NT2/D1 (cell line): ENCODE measurements at regions not wholly inside any gene's neighbourhood (a gene's known extent, or its start where the extent isn't known, plus 50 kb on each side); places are given as distances from the start of the nearest gene placed in this dataset.
"Not testable (repeated sequence)": the region's sequence is repeated elsewhere in the genome, so short reads cannot be mapped to it uniquely, and the experiment has no call there.

Experiments
- DNase-seq: peaks from one replicate; pipeline ENCODE4 v3.0.0-alpha.2; 2011; ENCODE audit warnings: low read depth, low spot score
- H3K27me3 ChIP-seq: 2 replicates; pipeline ENCODE4 v1.6.0; 2011; ENCODE audit warnings: mild to moderate bottlenecking; ENCODE audit not compliant: insufficient read length, insufficient read depth
- H3K36me3 ChIP-seq: 2 replicates; pipeline ENCODE4 v1.6.1; 2011; ENCODE audit warnings: mild to moderate bottlenecking, low read length, mixed read lengths; ENCODE audit not compliant: insufficient read depth, insufficient read length
- H3K4me1 ChIP-seq: 2 replicates; pipeline ENCODE4 v1.5.1; 2011; ENCODE audit not compliant: insufficient read depth, insufficient read length
- H3K4me3 ChIP-seq: 2 replicates; pipeline ENCODE4 v1.5.1; 2011; ENCODE audit warnings: low read depth; ENCODE audit not compliant: insufficient read length
- H3K9ac ChIP-seq: 2 replicates; pipeline ENCODE4 v1.6.0; 2011; ENCODE audit warnings: low read depth; ENCODE audit not compliant: insufficient read length
- H3K9me3 ChIP-seq: 2 replicates; pipeline ENCODE4 v1.5.1; 2011; ENCODE audit warnings: mild to moderate bottlenecking, low read length; ENCODE audit not compliant: insufficient read depth
- SUZ12 ChIP-seq: IDR thresholded peaks from 2 replicates; pipeline ENCODE4 v1.6.1; 2011; ENCODE audit not compliant: insufficient read length, insufficient read depth; ENCODE audit errors: extremely low read depth
- YY1 ChIP-seq: IDR thresholded peaks from 2 replicates; pipeline ENCODE4 v1.6.1; 2011; ENCODE audit not compliant: insufficient read length, insufficient read depth
- ZNF274 ChIP-seq: IDR thresholded peaks from 2 replicates; pipeline ENCODE4 v1.6.1; 2011; ENCODE audit warnings: mild to moderate bottlenecking, low read depth, low read length

- DNase-seq = no peak
- Histone ChIP-seq H3K4me1 (peaks cover 2% of the 10 kb centered on the region), H3K4me3 (no peak overlapping the region), H3K9me3 (peaks cover 2% of the 10 kb centered on the region; the same call in 1 of the 2 replicates), H3K36me3 (no peaks in the 10 kb centered on the region), H3K27me3 (no peaks in the 10 kb centered on the region), H3K9ac (no peak overlapping the region)
- TF ChIP-seq SUZ12 (no peak), YY1 (no peak), ZNF274 (no peak)
Observed at GRCh38 chr19:30106417-30107095, 164.5 kb downstream of the URI1 start.

- Histone ChIP-seq H3K4me3 (no peak overlapping the region), H3K27me3 (no peaks in the 10 kb centered on the region), H3K9me3 (no peaks in the 10 kb centered on the region), H3K4me1 (peaks cover 2% of the 10 kb centered on the region), H3K9ac (no peak overlapping the region), H3K36me3 (no peaks in the 10 kb centered on the region)
- TF ChIP-seq YY1 = no peak
- no peak for TF ChIP-seq SUZ12
- TF ChIP-seq ZNF274 = no peak
- no peak for DNase-seq
Observed at GRCh38 chr19:30107251-30107650, 165.2 kb downstream of the URI1 start.

GRCh38 chr19:30109565-30109964 is 167.5 kb downstream of the URI1 start:
- no peak overlapping the region for H3K9ac ChIP-seq
- no peaks in the 10 kb centered on the region for H3K27me3 ChIP-seq
- no peak overlapping the region for H3K4me3 ChIP-seq
- no peak for TF ChIP-seq SUZ12
- no peak for TF ChIP-seq ZNF274
- H3K9me3 ChIP-seq = no peaks in the 10 kb centered on the region
- peaks cover 2% of the 10 kb centered on the region for H3K4me1 ChIP-seq
- no peaks in the 10 kb centered on the region for H3K36me3 ChIP-seq
- no peak for DNase-seq

GRCh38 chr19:30111021-30111855 is 169.2 kb downstream of the URI1 start:
- H3K4me3 ChIP-seq = no peak overlapping the region
- no peaks in the 10 kb centered on the region for H3K36me3 ChIP-seq
- H3K27me3 ChIP-seq = no peaks in the 10 kb centered on the region
- H3K9me3 ChIP-seq = no peaks in the 10 kb centered on the region
- no peak for DNase-seq
- H3K9ac ChIP-seq = no peak overlapping the region
- peaks cover 2% of the 10 kb centered on the region for H3K4me1 ChIP-seq
- TF ChIP-seq SUZ12 (no peak), YY1 (no peak), ZNF274 (no peak)

GRCh38 chr19:30112171-30112570 is 170.1 kb downstream of the URI1 start:
- Histone ChIP-seq H3K27me3 (no peaks in the 10 kb centered on the region), H3K4me1 (peaks cover 2% of the 10 kb centered on the region), H3K36me3 (no peaks in the 10 kb centered on the region), H3K9me3 (no peaks in the 10 kb centered on the region), H3K4me3 (no peak overlapping the region), H3K9ac (no peak overlapping the region)
- DNase-seq = no peak
- no peak for TF ChIP-seq SUZ12
- no peak for TF ChIP-seq ZNF274
- TF ChIP-seq YY1 = no peak

GRCh38 chr19:30112666-30113065 is 170.6 kb downstream of the URI1 start:
- TF ChIP-seq YY1 (no peak), SUZ12 (no peak), ZNF274 (no peak)
- no peaks in the 10 kb centered on the region for H3K27me3 ChIP-seq
- no peaks in the 10 kb centered on the region for H3K36me3 ChIP-seq
- DNase-seq = no peak
- H3K4me3 ChIP-seq = no peak overlapping the region
- no peaks in the 10 kb centered on the region for H3K9me3 ChIP-seq
- H3K9ac ChIP-seq = no peak overlapping the region
- H3K4me1 ChIP-seq = no peaks in the 10 kb centered on the region

GRCh38 chr19:30113186-30113585 is 171.1 kb downstream of the URI1 start:
- Histone ChIP-seq H3K9ac (no peak overlapping the region), H3K9me3 (no peaks in the 10 kb centered on the region), H3K27me3 (no peaks in the 10 kb centered on the region), H3K36me3 (no peaks in the 10 kb centered on the region), H3K4me3 (no peak overlapping the region), H3K4me1 (no peaks in the 10 kb centered on the region)
- DNase-seq = no peak
- TF ChIP-seq YY1 (no peak), SUZ12 (no peak), ZNF274 (no peak)

- not testable (repeated sequence) for DNase-seq, H3K4me3 ChIP-seq, H3K27me3 ChIP-seq, H3K4me1 ChIP-seq, H3K9ac ChIP-seq, H3K36me3 ChIP-seq, H3K9me3 ChIP-seq
Observed at GRCh38 chr19:30114095-30114494, 172.1 kb downstream of the URI1 start.
